ENCODE measurements at regions not wholly inside any gene's neighbourhood (a gene's known extent, or its start where the extent isn't known, plus 50 kb on each side); places are given as distances from the start of the nearest gene placed in this dataset.

- POLR2A ChIA-PET = no interaction called here
- TF ChIP-seq CHD2 (IDR thresholded peaks at IDR 0.05; ENCODE audit: low read length, partially characterized antibody) (no peak), RXRA (IDR thresholded peaks at IDR 0.05; ENCODE audit: borderline replicate concordance, low read depth) (no peak)
- 0 out of 4 replicates have a peak overlapping the region, but pooled peaks of 1 of the 2 experiments have one; percentile 75 for H3K27ac ChIP-seq (ENCODE audit: low read depth in 2 of 2, low read length in 1 of 2)
- H3K4me2 ChIP-seq = no peak overlapping the region
- H3K9me3 ChIP-seq = no peaks in the 10 kb centered on the region
- DNase-seq = no peak
- H3K4me3 ChIP-seq (ENCODE audit: low read depth in 2 of 2, low read length in 1 of 2) = no peak overlapping the region
- H3K36me3 ChIP-seq (replicated peaks in 1 of 2; ENCODE audit: control insufficient read depth in 1 of 2, insufficient read depth in 2 of 2, low read length in 1 of 2) = no peaks in the 10 kb centered on the region
- no peaks in the 10 kb centered on the region for H3K79me2 ChIP-seq (ENCODE audit: insufficient read depth)
- no peaks in the 10 kb centered on the region for H3K27me3 ChIP-seq (ENCODE audit: insufficient read depth)
- no peak overlapping the region for H2AFZ ChIP-seq (ENCODE audit: low read depth)
- CTCF ChIA-PET = interaction anchor here (0.8 to 1.2 kb wide), 2 partner anchors 14 to 17 kb away, joined by 3 read pairs; no protein-coding TSS in a partner anchor
- H3K4me1 ChIP-seq (ENCODE audit: control insufficient read depth in 1 of 2, insufficient read depth in 2 of 2, low read depth in 1 of 2, low read length in 1 of 2) = peaks cover 0 to 17% of the 10 kb centered on the region in 2 experiments; a peak in 3 of 4 replicates
- no peaks in the 10 kb centered on the region for H4K20me1 ChIP-seq (ENCODE audit: insufficient read depth)
- no peaks in the 10 kb centered on the region for H3K9me2 ChIP-seq
- WGBS (ENCODE audit: low lambda C conversion rate) = 88% methylated on average over 2 of the region's 2 CpGs
- peaks cover 19% of the 10 kb centered on the region for H3F3A ChIP-seq (replicated peaks; ENCODE audit: insufficient read depth)
- no peak overlapping the region for H3K9ac ChIP-seq
These were observed 155.4 kb upstream of the CCDC54 start for GRCh38 chr3:107221856-107222255.

- Histone ChIP-seq H3K9me2 (no peaks in the 10 kb centered on the region), H3K9me3 (no peaks in the 10 kb centered on the region), H3K4me2 (no peak overlapping the region), H3F3A (replicated peaks; ENCODE audit: insufficient read depth) (peaks cover 11% of the 10 kb centered on the region), H3K27ac (ENCODE audit: low read depth in 2 of 2, low read length in 1 of 2) (peak overlapping the region in 1 of 2 experiments; percentile 75; a peak in 2 of 4 replicates), H3K4me1 (ENCODE audit: control insufficient read depth in 1 of 2, insufficient read depth in 2 of 2, low read depth in 1 of 2, low read length in 1 of 2) (peaks cover 0 to 17% of the 10 kb centered on the region in 2 experiments; a peak in 3 of 4 replicates), H2AFZ (ENCODE audit: low read depth) (no peak overlapping the region; the same call in 1 of the 2 replicates), H4K20me1 (ENCODE audit: insufficient read depth) (no peaks in the 10 kb centered on the region), H3K27me3 (ENCODE audit: insufficient read depth) (no peaks in the 10 kb centered on the region), H3K9ac (no peak overlapping the region), H3K4me3 (ENCODE audit: low read depth in 2 of 2, low read length in 1 of 2) (no peak overlapping the region), H3K36me3 (replicated peaks in 1 of 2; ENCODE audit: control insufficient read depth in 1 of 2, insufficient read depth in 2 of 2, low read length in 1 of 2) (no peaks in the 10 kb centered on the region), H3K79me2 (ENCODE audit: insufficient read depth) (no peaks in the 10 kb centered on the region)
- TF ChIP-seq TCF12 (IDR thresholded peaks at IDR 0.05) (no peak), YY1 (IDR thresholded peaks at IDR 0.05; ENCODE audit: low read depth) (no peak), USF2 (IDR thresholded peaks at IDR 0.05; ENCODE audit: borderline replicate concordance, low read depth, low read length) (no peak), ELF1 (IDR thresholded peaks at IDR 0.05) (no peak), JUND (IDR thresholded peaks at IDR 0.05) (no peak), TEAD4 (IDR thresholded peaks at IDR 0.05; ENCODE audit: borderline replicate concordance, insufficient read depth) (no peak), EZH2phosphoT487 (IDR thresholded peaks at IDR 0.05; ENCODE audit: borderline replicate concordance, low read depth) (no peak), NRF1 (IDR thresholded peaks at IDR 0.05; ENCODE audit: low read depth, low read length) (no peak), MAX (IDR thresholded peaks at IDR 0.05; ENCODE audit: low read depth) (no peak), SIN3A (IDR thresholded peaks at IDR 0.05; ENCODE audit: borderline replicate concordance, low read depth, low read length) (no peak), FOXM1 (IDR thresholded peaks at IDR 0.05; ENCODE audit: low read depth) (no peak), CHD2 (IDR thresholded peaks at IDR 0.05; ENCODE audit: low read length, partially characterized antibody) (no peak)
- ChIA-PET CTCF (interaction anchor here (1.2 to 1.4 kb wide), 2 partner anchors 12 to 13 kb away, joined by 3 read pairs; no protein-coding TSS in a partner anchor), POLR2A (no interaction called here)
- WGBS (ENCODE audit: low lambda C conversion rate) = 51% methylated on average over 4 of the region's 4 CpGs
- no peak for DNase-seq
These were observed 154.3 kb upstream of the CCDC54 start for GRCh38 chr3:107222907-107223306.

Measured in SK-N-SH (cell line).